Kidney glomerular epithelial cell (primary cell): ENCODE measurements at regions not wholly inside any gene's neighbourhood (a gene's known extent, or its start where the extent isn't known, plus 50 kb on each side); places are given as distances from the start of the nearest gene placed in this dataset.
"Not testable (repeated sequence)": the region's sequence is repeated elsewhere in the genome, so short reads cannot be mapped to it uniquely, and the experiment has no call there.

Experiments
- DNase-seq: peaks from one replicate; lab custom pipeline; 2025; lab: John Stamatoyannopoulos, UW

DNA sequence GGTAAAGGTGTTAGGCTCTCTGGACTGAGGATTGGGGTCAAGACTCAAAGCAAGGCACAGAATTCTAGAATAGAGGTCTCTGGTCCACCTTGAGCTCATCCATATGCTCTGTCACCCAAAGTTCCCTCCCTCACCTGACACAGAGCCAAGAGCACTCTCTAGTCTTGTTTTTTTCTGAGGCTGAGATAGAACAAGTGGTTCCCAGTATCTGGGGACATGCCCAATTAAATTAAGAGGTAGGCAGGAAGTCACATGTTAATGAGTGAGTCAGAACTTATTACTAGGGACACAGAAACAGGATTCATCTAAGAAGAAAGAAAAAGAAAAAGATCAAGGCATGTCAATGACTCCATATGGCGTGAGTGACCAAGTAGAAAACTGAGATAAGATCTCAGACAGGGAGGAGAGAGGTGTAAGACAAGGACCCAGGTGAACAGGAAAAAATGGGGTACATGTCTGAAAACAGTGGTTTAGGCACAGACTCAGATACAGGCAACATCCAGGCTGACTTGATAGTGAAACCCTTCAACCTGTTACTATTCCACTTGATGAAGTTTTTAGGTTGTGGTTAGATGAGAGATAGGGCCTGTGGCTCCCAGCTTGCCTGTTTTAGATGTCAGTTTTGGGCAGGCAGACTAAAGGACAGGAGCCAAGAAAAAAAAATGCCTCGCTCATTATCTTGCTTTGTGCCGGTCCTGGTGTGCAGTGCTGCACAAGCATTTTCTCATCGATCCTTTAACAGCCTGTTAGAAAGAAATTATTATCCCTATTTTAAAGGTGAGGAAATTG lies 609.9 kb downstream of the CCSER2 start:
- DNase-seq, result no peak

DNA sequence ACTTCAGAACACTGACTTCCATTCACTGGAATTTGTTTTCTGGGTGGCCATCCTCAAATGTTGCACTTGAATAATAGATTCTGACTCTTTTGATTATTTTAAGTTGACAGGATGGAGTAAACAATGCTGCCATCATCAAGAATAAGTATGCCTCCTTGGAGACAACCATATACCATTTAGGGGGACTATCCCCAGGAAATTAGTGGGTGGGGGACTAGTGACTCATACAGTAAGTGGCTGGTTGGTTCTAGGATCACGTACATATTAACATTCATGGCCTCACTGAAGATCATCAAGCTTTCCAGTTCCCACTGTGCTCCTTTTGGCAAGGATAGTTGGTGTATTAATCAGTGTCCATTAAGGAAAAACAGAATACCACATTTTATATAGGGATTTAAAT lies 615.2 kb downstream of the CCSER2 start:
- no peak for DNase-seq

DNA sequence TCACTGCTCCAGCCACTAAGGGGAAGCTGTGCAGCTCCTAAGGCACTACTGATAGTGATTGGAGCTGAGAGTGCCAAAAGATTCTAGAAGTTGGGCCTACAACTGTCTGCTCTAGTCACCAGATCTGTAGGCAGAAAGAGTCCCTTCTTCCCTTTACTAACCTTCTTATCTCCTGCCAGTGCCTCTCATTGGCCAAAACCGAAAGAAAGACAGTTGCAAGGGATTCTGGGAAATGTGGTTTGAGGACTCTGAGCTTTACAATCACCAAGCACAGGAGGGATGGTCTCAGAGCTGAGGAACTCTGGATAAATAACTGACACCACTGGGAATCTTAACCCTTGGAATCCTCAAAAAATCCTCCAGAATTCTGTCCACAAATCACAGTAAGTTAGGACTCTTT lies 615.8 kb downstream of the CCSER2 start:
- DNase-seq, result no peak

DNA sequence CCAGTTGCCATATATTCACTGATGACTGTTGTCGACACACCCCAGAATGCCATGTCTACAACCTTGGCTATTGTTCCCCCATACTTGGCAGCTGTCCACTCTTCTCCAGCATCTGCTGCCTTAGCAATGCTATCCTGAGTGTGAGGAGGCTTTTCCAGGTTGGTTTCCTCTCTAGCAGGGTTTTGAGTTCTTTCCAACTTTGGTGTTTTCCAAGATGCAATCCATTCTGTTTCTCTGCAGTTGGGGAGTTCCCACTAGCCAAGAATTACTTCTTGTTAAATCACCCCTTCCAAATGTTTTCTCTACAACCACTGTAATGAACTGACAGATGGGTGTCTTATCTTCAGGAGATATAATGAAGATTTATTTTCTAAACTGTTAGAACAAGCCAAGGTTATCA lies 617.4 kb downstream of the CCSER2 start:
- no peak for DNase-seq

DNA sequence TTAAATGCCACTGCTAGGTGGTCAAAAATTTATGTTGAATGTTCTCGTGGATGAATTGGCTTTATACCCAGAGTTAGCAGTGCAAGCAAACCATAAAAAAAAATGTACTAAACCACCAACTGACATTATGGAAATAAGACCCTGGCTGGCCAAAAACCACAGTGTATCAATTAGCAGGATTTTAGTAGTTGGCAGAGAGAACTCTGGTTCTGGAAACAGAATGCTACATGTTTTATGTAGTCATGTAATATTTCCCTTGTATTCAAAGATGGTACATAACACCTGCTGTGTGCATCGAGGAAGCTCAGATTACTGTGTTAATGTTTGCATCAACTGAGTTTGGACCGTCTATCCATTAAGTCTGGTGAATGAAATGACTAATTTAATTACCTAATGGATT lies 618.5 kb downstream of the CCSER2 start:
- DNase-seq, result no peak

DNA sequence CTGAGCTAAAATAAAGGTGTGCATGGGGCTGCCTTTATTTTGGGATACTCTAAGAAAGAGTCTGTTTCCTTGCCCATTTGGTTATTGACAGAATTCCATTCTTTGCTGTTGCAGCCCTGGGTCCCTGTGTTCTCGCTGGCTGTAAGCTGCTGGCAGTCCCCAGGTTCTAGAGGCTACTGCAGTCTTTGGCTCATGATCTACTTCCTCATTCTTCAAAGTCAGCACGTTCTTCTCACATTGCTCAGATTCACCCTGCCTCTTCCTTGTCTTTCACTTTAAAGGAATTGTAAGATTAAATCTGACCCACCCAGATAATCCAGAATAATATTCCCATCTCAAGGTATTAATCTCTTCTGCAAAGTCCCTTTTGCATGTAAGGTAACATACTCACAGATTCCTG lies 620.3 kb downstream of the CCSER2 start:
- DNase-seq, result no peak

DNA sequence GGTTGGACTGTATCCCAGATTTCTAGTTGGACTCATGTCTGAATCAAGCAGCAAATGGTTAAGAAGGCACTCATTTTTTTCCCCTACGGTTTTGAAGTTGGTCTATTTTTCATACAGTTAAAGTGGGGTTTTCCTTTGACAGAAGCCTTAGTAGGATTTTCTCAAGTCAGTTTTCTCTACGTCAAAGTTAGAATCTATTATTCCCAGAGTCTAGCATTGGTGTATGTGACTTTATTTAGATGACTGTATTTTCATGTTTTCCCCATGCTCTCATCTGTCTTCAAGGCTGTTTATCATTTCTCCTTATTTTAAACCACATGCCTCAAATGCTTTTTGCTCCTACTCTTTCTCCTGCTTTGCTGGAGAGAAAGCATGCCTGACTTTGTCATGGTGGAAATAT lies 623.2 kb downstream of the CCSER2 start:
- DNase-seq, result no peak

DNA sequence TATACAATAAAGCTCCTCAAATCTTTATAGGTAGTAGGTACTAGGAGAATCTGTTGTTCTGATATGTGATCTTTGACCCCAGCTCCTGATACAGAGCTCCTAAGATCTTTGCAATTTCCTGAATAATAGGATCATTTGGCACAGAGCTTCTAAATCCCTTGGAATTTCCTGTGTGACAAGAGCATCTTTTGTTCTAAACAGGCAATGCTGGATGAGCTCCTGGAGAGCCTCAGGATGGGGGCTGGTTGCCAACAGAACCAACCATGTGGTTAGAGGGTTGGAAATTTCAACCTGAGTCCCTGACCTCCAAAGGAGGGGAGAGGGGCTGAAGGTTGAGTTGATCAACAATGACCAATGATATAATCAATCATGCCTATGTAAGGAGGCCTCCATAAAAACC lies 629.0 kb downstream of the CCSER2 start:
- DNase-seq, result no peak

DNA sequence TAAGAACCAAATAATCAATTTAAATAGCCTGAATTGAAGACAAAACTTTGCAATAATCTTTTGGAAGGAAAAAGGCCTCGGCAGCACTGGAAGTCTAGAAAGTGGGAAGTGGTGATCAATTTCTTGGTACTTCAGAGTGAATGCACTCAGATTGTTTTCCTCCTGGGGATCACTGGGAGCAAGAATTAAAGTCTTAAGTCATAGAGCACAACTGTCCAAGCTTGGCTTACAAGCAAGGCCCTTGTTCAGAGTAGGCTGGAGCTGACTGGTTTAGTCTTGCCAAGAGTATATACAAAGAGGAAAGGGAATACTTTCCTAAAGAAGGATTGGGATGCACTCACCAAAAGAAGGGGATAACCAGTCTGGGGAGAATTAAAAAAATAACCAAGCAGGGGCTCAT lies 637.1 kb downstream of the CCSER2 start:
- no peak for DNase-seq

DNA sequence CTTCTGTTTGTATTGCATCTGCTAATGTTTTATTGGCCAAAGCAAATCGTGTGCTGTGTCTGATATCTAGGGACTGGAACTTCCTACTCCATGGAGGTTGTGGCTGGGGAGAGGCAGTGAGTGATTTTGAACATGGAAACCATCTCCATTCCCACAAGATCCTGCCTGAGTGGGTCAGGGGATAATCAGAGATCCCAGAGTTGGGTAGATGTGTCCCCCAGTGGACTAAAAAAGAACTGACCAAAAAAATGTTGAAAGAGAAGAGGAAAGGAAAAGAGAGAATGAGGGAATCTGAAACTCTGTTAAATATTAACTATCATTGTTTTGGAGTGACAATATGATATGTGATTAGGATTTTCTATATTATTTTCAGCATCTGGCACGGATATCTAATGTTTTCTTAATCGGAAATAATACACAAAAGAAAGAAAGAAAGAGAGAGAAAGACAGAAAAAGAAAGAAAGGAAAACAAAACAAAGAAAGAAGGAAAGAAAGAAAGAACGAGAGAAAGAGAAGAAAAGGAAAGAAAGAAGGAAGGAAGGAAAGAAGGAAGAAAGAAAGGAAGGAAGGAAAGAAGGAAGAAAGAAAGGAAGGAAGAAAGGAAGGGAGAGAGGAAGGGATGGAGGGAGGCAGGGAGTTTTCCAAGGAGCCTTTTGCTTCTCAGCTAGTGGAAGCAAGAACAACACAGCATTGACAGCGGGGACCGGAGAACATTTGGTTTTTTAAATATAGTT lies 638.5 kb downstream of the CCSER2 start:
- no peak for DNase-seq

DNA sequence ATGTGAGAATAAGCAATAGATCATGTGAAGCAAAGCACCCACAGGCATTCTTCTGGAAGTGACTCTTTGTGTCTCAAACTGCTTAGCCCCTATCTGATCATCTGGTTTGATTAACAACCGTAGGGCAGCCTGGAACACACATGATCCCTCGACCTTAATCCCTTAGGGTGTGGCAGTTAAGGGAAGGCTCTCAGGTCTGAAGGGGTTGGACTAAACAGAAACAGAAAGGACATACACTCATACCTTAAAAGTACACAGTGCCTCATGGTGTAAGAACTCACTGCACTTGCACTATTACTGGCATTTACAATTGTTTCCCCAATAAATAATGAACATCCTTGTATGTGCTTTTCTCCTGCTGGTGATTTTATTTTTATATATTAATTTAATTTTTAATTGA lies 640.9 kb downstream of the CCSER2 start:
- DNase-seq, result not testable (repeated sequence)

DNA sequence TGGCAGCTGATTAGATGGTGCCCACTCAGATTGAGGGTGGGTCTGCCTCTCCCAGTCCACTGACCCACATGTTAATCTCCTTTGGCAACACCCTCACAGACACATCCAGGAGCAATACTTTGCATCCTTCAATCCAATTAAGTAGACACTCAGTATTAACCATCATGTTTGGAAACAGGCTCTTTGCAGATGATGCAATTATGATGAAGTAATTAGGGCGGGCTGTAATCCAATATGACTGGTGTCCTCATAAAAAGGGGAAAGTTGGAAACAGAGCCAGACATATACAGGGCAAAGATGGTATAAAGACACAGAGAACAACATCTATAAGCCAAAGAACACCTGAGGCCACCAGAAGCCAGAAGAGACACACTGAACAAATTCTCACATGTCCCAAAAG lies 658.6 kb downstream of the CCSER2 start:
- no peak for DNase-seq

DNA sequence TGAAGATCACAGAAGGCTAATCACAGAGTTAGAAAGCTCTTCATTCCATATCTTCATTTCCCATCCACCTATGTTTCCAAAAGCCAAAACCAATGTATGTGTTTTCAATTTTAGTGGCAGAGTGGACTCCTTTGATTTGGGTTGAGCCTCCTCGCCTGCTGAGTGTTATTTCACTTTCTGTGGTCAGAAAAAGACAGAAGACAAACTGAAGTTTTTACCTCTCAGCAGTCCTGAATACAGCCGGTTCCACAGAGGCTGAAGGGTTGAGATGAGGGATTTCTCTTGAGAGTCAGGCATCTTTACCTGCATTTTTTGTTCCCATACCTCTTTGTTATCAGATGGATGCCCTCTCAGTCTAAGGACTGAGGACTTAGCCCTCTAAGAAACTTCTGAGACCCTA lies 659.6 kb downstream of the CCSER2 start:
- no peak for DNase-seq

DNA sequence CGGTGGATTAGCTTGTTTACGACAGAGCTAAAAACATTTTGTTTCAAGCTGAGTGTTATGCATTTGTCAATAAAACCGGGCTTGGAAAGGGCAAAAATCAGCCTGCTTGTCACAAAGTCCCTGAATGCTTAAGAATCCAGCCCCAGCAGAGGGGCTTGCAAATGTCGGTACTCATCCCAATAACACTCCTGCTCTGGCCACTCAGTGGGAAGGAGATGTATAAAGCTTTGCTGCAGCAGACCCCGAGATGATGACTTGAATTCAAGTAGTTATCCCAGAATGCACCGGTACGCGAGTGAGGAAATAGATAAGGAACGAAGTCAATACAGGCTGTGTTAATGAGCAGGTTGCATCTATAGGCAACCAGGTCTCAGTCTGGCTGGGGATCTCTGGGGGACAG lies 662.3 kb downstream of the CCSER2 start:
- DNase-seq, result no peak

DNA sequence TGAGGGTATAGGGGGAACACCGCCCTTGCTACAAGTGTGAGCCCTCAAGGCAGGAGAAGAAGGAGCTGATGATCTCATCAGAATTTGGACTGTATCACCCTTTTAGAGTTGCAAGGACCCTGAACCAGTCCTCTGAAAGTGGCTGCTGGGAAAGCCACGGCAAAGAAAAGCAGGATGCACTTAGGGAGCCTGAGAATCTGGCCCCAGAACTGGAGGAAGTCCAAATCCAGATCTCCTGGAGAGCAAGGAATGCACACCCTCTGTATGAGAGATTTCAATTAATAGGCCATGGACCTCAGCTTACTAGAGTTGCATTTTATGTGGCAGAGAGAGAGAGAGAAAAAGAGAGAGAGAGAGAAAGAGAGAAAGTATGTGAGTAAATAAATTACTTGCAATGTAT lies 662.9 kb downstream of the CCSER2 start:
- DNase-seq, result no peak

DNA sequence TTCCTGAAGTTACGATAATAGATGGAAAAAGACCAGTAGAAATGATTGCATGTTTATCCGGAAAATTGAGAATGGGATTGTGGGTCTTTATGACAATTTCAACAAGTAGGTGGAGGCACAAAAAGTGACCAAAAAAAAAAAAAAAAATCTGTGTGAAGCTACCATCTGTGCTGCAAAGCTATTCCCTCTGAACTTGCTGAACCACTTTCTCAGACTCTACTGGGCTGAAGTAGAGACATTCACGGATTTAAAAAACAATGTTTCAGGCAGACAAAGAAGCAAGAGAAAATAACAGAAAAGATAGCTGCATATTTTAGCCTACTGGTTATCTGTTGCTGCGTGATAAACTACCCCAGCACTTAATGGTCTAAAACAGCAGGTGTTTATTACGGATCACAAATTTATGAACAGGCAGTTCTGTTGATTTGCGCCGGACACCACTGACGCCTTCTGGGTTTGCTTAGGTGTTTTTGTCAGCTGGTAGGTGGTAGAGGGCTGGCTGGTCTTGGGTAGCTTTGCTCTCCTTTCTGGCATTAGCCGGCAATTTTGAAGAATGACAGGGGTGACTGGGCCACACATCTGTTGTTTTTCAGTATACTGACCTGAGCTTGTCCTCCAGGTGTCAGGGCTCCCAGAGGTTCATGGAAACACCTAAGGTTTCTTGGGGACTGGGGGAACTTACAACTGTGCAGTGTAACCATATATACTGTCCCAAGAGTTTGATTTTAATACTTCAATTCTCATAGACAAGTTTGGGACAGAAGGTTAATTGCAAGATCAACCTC lies 665.1 kb downstream of the CCSER2 start:
- no peak for DNase-seq

DNA sequence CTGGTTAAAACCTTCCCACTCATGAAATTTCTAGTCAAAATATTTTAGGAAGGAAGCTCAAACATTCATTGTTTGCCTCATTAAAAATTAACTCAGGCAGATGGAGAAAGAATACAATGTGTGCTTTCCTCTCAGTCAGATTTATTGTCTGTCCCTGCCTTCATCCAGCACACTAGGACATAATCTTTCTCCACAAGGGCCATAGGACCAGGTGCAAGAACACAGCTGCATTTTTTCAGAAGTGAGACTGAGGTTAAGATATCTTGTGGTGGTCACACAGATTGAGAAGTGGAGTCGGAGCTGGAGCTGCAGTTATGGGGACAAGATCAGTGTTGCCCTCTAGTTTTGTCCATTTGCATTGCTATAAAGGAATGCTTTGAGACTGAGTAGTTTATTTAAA lies 666.3 kb downstream of the CCSER2 start:
- no peak for DNase-seq

DNA sequence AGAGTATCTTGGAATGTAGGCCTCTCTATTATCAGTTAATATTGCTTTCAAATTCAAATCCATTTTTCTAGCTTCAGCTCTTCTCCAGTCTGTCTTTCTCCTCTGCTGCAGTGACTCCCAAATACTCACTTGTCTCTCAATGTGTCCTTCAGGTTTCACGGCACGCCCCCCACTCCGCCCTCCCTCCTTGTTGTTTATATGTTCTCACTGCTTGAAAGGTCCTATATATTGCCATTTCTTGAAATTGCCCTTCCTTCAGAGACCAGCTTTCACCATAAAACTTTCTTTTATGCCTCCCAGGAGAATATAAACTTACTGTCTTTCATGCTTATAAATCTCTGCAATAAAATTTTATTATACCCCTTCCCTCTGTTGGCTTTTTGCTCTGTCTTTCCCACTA lies 668.2 kb downstream of the CCSER2 start:
- no peak for DNase-seq

DNA sequence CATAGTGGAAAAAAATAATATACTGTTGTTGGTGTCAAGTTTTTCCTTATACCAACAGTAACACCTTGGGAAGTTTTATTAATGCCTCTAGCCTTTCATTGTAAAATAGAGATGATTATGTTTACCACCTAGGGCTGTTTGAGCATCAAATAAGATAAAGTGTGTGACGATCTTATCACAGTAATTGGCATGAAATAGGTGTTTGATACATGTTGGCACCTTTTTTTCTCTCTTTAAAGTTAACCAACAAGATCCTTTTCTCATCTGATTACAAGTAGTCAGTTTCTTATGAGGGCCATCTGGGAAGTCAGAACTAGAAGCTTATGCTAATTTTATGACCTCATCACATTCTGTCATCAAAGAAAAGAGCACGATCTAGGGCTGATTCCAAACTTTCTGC lies 669.5 kb downstream of the CCSER2 start:
- no peak for DNase-seq

DNA sequence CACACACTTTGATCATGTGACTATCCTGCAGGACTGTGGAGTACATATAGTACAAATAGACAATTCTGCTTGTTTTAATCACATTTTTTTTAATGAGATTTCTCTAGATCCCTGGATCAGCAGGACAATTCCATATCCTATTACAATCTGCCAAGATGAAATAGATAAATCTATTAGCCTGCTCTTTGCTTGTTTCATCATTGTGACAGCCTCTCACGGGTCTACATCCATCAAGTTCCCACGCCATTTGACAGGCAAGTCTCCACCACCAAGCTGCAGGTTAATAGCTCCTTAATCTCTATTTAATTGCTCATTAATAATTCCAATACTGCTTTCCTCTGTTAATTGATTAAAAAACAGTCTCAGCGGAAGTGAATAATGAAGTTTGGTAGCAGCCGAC lies 671.5 kb downstream of the CCSER2 start:
- no peak for DNase-seq

DNA sequence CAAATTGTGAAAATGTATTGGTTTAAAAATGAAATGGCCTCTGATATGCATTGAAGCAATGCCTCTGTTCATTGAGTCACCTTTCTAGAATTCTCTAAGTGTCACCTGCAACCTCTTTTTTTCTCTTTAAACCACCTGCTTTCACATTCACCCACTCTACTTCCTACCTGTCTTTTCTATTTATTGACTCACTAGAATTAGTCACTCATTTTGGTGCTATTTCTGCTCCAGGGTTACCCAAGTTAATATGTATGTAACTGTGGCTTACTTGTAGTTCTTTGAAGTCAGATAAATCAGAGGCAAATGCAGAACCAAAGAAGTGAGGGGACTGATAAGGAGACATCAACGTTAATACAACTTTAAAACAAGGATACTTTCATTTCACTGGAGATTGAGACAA lies 674.7 kb downstream of the CCSER2 start:
- DNase-seq, result no peak

DNA sequence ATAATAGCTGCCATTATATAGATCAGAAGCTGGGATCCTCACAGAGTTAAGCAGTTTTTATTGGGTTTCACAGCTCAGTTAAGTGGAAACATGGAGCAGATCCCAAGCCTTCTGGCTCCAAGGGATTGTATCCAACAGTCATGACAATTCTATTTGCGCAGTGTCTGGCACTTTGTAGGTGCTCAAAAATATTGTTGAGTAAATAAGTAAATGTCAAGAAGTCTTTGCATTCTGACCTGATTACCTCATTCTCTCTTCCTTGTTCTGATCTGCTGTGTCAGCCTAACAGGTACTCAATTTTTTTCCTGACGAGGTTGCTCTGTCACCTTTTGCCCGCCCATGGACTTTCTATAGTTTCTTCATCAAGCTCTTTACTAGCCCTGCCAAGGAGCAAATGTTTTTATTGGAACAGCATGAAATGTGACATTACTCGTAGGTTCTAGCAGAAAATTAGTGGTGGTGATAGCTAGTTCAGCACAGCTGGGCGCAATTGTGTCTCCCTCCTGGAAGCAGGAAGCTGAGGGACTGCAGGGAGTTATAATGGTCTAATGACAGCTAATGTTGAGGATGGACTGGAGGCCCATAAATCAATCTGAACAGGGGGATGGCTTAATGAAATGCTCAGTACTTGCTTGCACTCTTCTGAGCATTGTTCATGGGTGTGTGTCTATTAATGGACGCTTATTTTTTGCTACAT lies 680.2 kb downstream of the CCSER2 start:
- DNase-seq, result no peak
